ENCODE measurements at regions not wholly inside any gene's neighbourhood (a gene's known extent, or its start where the extent isn't known, plus 50 kb on each side); places are given as distances from the start of the nearest gene placed in this dataset.

DNA sequence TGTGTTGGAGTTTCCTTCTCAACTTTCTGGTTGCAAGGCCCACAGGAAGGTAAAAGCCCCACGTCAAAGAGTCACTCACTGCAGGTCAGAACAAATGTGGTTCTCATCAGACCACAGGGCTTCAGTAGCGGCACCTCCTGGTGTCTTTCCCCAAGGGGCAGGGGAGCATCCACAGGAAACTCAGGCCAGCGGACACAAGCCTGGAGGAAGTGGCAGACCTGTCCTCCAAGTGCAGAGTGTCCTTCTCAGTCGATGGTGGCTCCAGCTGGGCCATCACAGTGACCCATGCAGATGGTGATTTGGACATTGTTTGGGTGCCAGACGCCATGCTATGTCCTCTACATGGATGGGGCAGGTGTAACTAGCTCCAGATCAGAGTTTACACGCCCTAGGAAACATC is 84.9 kb downstream of the ACKR3 start:
- DNase-seq (ENCODE audit: low read depth in 2 of 3, low spot score in 1 of 3), result no peak

DNA sequence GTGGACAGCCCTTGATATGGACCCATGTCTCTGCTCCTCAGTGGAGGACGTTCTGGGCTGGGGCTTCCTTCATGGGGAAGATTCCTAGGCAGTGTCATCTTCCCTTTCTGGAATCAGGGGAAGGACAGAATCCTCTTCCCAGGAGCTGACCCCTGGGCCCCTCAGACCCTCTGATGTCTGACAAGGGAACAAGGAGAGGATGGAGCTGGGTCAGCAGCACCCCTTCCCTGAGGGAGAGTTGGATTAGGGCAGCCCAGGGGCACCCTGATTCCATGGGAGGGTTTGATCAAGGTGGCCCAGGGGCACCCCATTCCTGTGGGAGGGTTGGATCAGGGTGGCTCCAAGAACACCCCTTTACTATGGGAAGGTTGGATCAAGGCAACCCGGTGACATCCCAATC is 86.5 kb downstream of the ACKR3 start:
- DNase-seq (ENCODE audit: low read depth in 2 of 3, low spot score in 1 of 3), result no peak

GRCh38 chr2:236656721-236657120 is 87.1 kb downstream of the ACKR3 start:
- no peak for DNase-seq (ENCODE audit: low read depth in 2 of 3, low spot score in 1 of 3)

GRCh38 chr2:236657215-236657614 is 87.6 kb downstream of the ACKR3 start:
- no peak for DNase-seq (ENCODE audit: low read depth in 2 of 3, low spot score in 1 of 3)

- no peak for DNase-seq (ENCODE audit: low read depth in 2 of 3, low spot score in 1 of 3)
These were observed 88.2 kb downstream of the ACKR3 start for GRCh38 chr2:236657801-236658200.

GRCh38 chr2:236658974-236659757 is 89.5 kb downstream of the ACKR3 start:
- no peak for DNase-seq (ENCODE audit: low read depth in 2 of 3, low spot score in 1 of 3)

DNA sequence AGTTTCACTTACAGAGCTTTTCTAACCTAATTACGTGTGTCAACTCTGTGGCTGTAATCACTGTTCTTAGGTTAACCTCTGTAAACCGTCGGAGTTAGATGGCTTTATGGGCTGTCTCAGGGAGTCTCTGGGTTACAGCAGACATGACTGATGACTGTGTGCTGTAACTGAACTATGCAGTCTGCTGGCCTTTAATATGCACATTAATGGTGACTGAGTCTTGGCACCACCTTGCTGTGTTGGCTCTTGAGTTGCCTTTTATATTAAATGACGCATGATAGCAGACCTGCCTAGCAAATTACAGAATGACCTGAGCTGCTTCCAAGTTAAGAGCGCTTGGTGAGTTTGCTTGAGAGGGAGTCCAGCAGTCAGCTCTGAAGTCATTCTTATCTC is 90.1 kb downstream of the ACKR3 start:
- DNase-seq (ENCODE audit: low read depth in 2 of 3, low spot score in 1 of 3), result no peak

DNA sequence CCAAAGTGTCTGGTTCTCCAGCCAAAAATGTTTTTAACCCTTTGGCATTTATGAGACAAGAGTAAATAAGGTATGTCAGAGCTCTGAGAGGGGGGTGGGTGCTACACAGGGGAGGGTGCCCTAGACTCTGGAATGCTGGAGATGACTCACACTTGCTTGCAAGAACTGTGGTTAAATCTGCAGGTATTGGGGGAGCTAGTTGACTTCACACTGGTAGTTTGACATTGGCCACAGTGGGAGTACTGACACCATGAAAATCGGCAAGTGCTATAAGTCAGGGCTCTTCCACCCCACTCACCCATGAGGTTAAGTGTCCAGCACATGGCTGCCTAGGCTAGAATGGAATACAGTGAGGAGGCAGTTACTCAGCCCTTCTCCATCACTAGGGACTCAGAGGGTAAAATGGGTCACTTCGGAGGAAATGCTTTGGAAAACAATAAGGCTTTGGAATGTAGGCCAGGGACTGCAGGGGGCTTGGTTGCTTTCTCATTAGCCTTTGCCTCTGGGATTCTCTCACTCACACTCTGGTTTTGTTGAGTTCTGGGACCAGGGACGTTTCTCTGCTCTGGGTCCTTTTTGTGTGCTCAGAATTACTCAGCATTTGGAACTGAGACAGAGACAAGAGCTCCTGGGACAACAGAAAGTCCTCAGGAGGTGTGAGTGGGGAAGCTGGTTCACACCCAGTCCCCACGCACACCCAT is 91.6 kb downstream of the ACKR3 start:
- DNase-seq (ENCODE audit: low read depth in 2 of 3, low spot score in 1 of 3), result no peak

- no peak for DNase-seq (ENCODE audit: low read depth in 2 of 3, low spot score in 1 of 3)
These were observed 92.1 kb downstream of the ACKR3 start for GRCh38 chr2:236661762-236662110.

GRCh38 chr2:236662231-236663185 is 92.9 kb downstream of the ACKR3 start:
- no peak for DNase-seq (ENCODE audit: low read depth in 2 of 3, low spot score in 1 of 3)

GRCh38 chr2:236663287-236664101 is 93.9 kb downstream of the ACKR3 start:
- no peak for DNase-seq (ENCODE audit: low read depth in 2 of 3, low spot score in 1 of 3)

DNA sequence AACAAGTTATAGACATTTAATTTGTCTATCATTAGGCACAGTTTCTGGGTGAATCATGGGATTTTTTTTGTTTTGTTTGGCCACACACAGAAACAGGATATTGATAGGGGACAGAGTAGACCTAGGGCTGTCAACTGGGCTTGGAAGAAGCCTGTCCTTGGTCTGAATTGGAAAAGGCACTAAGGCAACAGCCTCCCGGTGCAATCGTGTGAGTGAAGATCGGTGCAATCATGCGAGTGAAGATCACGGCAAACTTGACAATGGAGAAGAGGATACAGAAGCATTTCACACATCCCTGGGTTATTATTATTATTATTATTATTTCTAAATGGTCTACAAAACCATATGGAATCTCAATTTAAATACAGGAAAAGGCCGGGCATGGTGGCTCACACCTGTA is 94.5 kb downstream of the ACKR3 start:
- DNase-seq (ENCODE audit: low read depth in 2 of 3, low spot score in 1 of 3), result no peak

DNA sequence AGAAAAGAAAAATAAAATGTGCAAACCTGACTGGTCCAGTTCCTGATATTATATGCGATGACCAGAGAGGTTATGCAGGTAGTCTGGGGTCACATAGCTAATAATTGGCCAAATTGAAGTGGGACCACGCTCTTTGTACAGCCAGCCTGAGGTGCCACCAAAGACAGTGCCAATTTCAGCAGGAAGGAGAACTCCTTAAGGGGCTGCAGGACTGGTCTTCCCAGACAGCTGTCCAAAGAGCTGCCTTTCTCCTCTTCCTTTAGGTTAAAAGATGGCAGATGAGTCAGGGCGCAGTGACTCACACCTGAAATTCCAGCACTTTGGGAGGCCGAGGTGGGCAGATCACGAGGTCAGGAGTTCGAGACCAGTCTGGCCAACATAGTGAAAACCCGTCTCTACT is 95.5 kb downstream of the ACKR3 start:
- no peak for DNase-seq (ENCODE audit: low read depth in 2 of 3, low spot score in 1 of 3)

DNA sequence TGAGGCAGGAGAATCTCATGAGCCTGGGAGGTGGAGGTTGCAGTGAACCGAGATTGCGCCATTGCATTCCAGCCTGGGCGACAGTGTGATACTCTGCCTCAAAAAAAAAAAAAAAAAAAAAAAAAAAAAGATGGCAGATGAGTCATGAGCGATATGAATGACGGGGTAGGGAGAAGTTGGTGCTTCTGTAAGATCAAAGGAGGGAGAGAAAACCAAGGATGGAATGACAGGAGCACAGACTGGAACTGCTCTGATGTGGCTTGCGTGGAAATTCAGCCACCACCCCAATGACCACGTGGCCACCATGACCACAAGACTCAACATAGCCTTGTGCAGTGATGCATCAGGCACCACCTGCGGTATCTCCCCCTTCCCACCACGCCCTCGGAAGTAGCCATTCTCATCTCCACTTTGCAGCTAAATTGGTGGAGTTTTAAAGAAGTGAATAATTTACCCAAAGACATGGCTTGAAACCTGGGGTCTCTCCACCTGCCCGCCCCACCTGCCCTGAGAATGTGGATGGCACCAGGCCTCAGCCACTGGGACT is 96.0 kb downstream of the ACKR3 start:
- DNase-seq (ENCODE audit: low read depth in 2 of 3, low spot score in 1 of 3), result no peak

DNA sequence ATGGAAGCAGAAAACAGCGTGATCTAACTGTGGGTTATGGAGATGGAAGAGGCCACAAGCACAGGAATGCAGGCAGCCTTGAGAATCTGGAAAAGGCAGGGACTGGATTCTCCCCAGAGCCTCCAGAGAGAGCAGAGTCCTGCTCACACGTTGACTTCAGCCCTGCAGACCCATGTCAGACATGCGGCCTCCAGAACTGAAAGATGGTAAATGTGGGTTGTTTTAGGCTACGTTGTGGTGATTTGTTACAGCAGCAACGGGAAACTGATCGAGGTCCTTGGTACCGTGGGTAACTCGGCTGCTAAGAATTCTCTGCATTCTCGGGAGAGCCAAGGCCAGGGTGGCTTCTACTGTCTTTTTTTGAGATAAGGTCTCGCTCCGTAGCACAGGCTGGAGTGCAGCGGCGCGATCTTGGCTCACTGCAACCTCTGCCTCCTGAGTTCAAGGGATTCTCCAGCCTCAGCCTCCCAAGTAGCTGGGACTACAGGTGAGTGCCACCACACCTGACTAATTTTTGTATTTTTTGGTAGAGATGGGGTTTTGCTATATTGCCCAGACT is 97.1 kb downstream of the ACKR3 start:
- DNase-seq (ENCODE audit: low read depth in 2 of 3, low spot score in 1 of 3), result no peak

DNA sequence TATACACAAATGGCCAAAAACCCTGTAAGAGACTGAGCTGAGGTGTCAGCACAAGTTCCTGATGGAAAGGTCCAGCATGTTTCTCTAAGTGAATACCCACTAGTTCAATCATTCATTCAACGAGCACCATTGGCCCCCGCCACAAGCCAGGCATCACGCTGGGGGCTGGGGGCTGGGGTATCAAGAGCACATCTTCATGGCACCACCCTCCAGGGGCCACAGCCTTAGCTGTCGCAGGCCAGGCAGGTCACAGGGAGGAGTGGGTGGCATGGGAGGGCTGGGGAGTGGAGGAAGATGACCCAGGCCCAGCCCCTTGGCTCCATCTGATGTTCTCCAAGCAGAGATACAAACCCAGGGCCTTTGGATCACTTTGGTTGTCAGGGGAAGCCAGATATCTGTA is 97.9 kb downstream of the ACKR3 start:
- no peak for DNase-seq (ENCODE audit: low read depth in 2 of 3, low spot score in 1 of 3)

DNA sequence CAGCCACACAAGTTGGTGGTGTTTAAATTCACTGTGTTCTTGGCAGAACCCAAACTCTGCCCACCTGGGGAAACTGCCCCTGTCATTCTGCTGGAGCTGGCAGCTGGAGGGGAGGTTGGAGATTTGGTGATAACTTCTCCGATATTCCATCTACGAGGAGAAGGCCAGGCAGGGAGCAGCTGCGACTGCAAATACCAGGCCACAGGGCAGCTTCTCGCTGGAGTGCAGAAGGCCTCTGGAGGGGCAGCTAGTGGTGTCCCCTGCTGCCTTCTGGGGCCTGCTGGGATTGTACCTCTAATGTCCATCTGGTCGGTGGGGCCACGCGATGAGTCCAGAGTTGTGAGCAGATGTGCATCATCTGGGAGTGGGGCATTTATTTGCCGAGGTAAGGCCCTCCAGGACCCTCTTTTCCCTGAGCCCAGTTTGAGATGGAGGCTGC is 98.9 kb downstream of the ACKR3 start:
- DNase-seq (ENCODE audit: low read depth in 2 of 3, low spot score in 1 of 3), result no peak

DNA sequence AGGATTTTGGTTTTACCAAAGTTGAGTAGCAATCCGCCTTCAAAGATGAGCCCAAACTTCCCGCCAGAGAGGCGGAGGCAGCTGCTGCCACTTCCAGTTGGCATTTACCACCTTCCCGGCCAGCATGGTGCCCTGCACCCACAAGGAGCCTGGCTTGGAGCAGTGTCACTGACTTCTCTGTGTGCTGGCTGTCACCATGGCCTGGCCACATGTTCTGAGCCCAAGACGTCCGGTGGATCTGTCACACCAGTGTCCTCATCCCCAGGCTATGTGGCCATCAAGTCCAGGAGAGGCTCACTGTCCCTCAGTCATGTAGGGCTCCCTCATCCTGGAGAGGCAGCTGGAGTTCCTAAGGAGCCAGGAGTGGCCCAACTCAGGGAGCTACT is 100.6 kb downstream of the ACKR3 start:
- DNase-seq (ENCODE audit: low read depth in 2 of 3, low spot score in 1 of 3), result no peak

GRCh38 chr2:236671896-236672562 is 102.4 kb downstream of the ACKR3 start:
- no peak for DNase-seq (ENCODE audit: low read depth in 2 of 3, low spot score in 1 of 3)

DNA sequence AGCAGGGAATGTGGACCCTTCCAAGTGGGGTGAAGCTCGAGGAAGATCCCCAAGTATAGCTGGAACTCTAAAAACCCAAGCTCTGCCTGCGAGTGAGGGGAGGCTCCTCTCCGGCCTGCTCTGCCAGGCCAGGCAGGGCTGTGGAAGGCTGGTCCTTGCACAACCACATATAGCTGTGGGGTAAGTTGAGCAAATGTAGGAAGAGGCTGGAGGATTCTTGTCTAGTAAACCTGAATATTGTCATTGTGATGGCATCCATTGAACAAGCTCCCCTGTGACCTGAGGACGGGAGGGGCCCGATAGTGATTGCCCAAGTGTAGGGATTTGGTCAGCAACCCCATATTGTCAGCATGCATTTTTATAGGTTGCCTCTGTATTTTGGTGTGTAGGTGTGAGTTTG is 103.0 kb downstream of the ACKR3 start:
- DNase-seq (ENCODE audit: low read depth in 2 of 3, low spot score in 1 of 3), result no peak

Measured in stimulated activated CD4-positive, alpha-beta T cell treated with anti-CD3 and anti-CD28 coated beads, Interleukin-12 subunit alpha, Interleukin-12 subunit beta, amount 100 ng/mL, for 48 hours (primary cell).